Endodermal cell (in vitro differentiated cells): ENCODE measurements at regions not wholly inside any gene's neighbourhood (a gene's known extent, or its start where the extent isn't known, plus 50 kb on each side); places are given as distances from the start of the nearest gene placed in this dataset.

Experiments
- DNase-seq: peaks from one replicate; pipeline ENCODE4 v3.0.0-alpha.2; 2017
- H3K27ac ChIP-seq: 2 replicates; pipeline ENCODE4 v1.5.1; 2013; ENCODE audit warnings: mild to moderate bottlenecking, low read depth, low read length, moderate library complexity
- H3K27me3 ChIP-seq: 2 replicates; pipeline ENCODE4 v1.6.1; 2013; ENCODE audit warnings: mild to moderate bottlenecking, low read length, moderate library complexity; ENCODE audit not compliant: insufficient read depth, control insufficient read depth, poor library complexity, severe bottlenecking
- H3K36me3 ChIP-seq: 2 replicates; pipeline ENCODE4 v1.7.0; 2013; ENCODE audit warnings: mild to moderate bottlenecking, low read length, moderate library complexity; ENCODE audit not compliant: control insufficient read depth, insufficient read depth
- H3K4me1 ChIP-seq: one replicate; pipeline ENCODE4 v1.7.0; 2013; ENCODE audit warnings: low read length; ENCODE audit not compliant: control insufficient read depth, insufficient read depth
- H3K4me3 ChIP-seq: 2 replicates; pipeline ENCODE4 v1.5.1; 2013; ENCODE audit warnings: mild to moderate bottlenecking, low read length, moderate library complexity
- H3K9ac ChIP-seq: 2 replicates; pipeline ENCODE4 v1.6.1; 2013; ENCODE audit warnings: mild to moderate bottlenecking, low read length, moderate library complexity; ENCODE audit not compliant: poor library complexity, severe bottlenecking; ENCODE audit errors: extremely low read depth
- H3K9me3 ChIP-seq: 2 replicates; pipeline ENCODE4 v1.6.1; 2013; ENCODE audit warnings: mild to moderate bottlenecking, low read length, moderate library complexity; ENCODE audit not compliant: control insufficient read depth
- H3K27ac Mint-ChIP-seq: 2 replicates; pipeline ENCODE4 v1.8.0; 2020; ENCODE audit warnings: mixed read lengths
- H3K27me3 Mint-ChIP-seq: 2 replicates; pipeline ENCODE4 v1.8.0; 2021; ENCODE audit warnings: mild to moderate bottlenecking, mixed read lengths; ENCODE audit not compliant: insufficient read depth
- H3K36me3 Mint-ChIP-seq: 2 replicates; pipeline ENCODE4 v1.8.0; 2020; ENCODE audit warnings: low read depth, mixed read lengths
- H3K4me1 Mint-ChIP-seq: 2 replicates; pipeline ENCODE4 v1.8.0; 2020; ENCODE audit warnings: mixed read lengths
- H3K4me3 Mint-ChIP-seq: 2 replicates; pipeline ENCODE4 v1.8.0; 2020; ENCODE audit warnings: mild to moderate bottlenecking, moderate library complexity, mixed read lengths
- H3K9me3 Mint-ChIP-seq: 2 replicates; pipeline ENCODE4 v1.8.0; 2020; ENCODE audit warnings: mild to moderate bottlenecking, mixed read lengths
- CTCF ChIP-seq: fragments of 200-600 bp; sonication (generic); conservative IDR thresholded peaks from 2 replicates; pipeline ENCODE4 v1.5.0; 2021; ENCODE audit warnings: antibody characterized with exemption, mild to moderate bottlenecking
- WGBS, 2 experiments: methylation state at CpG; one replicate each; pipeline versions ENCODE4 v1.1.5 to v1.1.7; 2013; ENCODE audit warnings: missing lambda C conversion rate in 2 of 2, mixed read lengths in 1 of 2; ENCODE audit not compliant: insufficient coverage in 1 of 2, insufficient read length in 1 of 2; 5-methylcytosine and 5-hydroxymethylcytosine counted together

GRCh38 chr19:27773318-27774094 lies 1439.4 kb downstream of the UQCRFS1 start:
- no peak overlapping the region for H3K4me3 Mint-ChIP-seq
- peaks cover 16% of the 10 kb centered on the region for H3K36me3 ChIP-seq
- H3K9ac ChIP-seq: no peak overlapping the region
- no peak overlapping the region for H3K27ac Mint-ChIP-seq
- H3K9me3 ChIP-seq: peaks cover 58% of the 10 kb centered on the region
- no peak for TF ChIP-seq CTCF
- H3K27me3 Mint-ChIP-seq: peaks cover 2% of the 10 kb centered on the region
- no peaks in the 10 kb centered on the region for H3K4me1 Mint-ChIP-seq
- H3K27ac ChIP-seq: no peak overlapping the region
- peak overlapping the region; percentile 3 for H3K4me3 ChIP-seq
- no peaks in the 10 kb centered on the region for H3K27me3 ChIP-seq
- peaks cover 100% of the 10 kb centered on the region for H3K9me3 Mint-ChIP-seq
- 78 to 79% methylated on average over 9 to 11 of the region's 11 CpGs for WGBS, 2 experiments
- peak; percentile 23 for DNase-seq
- no peaks in the 10 kb centered on the region for H3K4me1 ChIP-seq
- peaks cover 53% of the 10 kb centered on the region for H3K36me3 Mint-ChIP-seq

- no peak overlapping the region for H3K9ac ChIP-seq
- Mint-ChIP-seq H3K4me3 (no peak overlapping the region), H3K36me3 (peaks cover 41% of the 10 kb centered on the region), H3K9me3 (peaks cover 100% of the 10 kb centered on the region), H3K4me1 (no peaks in the 10 kb centered on the region), H3K27ac (no peak overlapping the region), H3K27me3 (peaks cover 6% of the 10 kb centered on the region)
- peaks cover 59% of the 10 kb centered on the region for H3K9me3 ChIP-seq
- DNase-seq: no peak
- no peak for TF ChIP-seq CTCF
- no peaks in the 10 kb centered on the region for H3K4me1 ChIP-seq
- peaks cover 16% of the 10 kb centered on the region for H3K36me3 ChIP-seq
- WGBS, 2 experiments: 93 to 97% methylated on average over 6 of the region's 6 CpGs
- no peak overlapping the region for H3K27ac ChIP-seq
- no peak overlapping the region for H3K4me3 ChIP-seq
- no peaks in the 10 kb centered on the region for H3K27me3 ChIP-seq
These were observed 1440.9 kb downstream of the UQCRFS1 start for GRCh38 chr19:27772059-27772458.

- H3K9me3 Mint-ChIP-seq: peaks cover 100% of the 10 kb centered on the region
- DNase-seq: peak; percentile 36
- no peak overlapping the region for H3K27ac Mint-ChIP-seq
- H3K4me3 Mint-ChIP-seq: no peak overlapping the region
- peaks cover 25% of the 10 kb centered on the region for H3K36me3 Mint-ChIP-seq
- 90 to 95% methylated on average over 5 of the region's 5 CpGs for WGBS, 2 experiments
- Histone ChIP-seq H3K36me3 (peaks cover 11% of the 10 kb centered on the region), H3K9ac (no peak overlapping the region), H3K9me3 (peaks cover 41% of the 10 kb centered on the region), H3K4me1 (no peaks in the 10 kb centered on the region), H3K27ac (no peak overlapping the region), H3K4me3 (no peak overlapping the region), H3K27me3 (no peaks in the 10 kb centered on the region)
- no peak for TF ChIP-seq CTCF
- H3K4me1 Mint-ChIP-seq: no peaks in the 10 kb centered on the region
- H3K27me3 Mint-ChIP-seq: peaks cover 6% of the 10 kb centered on the region
These were observed 1442.9 kb downstream of the UQCRFS1 start for GRCh38 chr19:27770095-27770494.
